Ramos (cell line): ENCODE measurements at regions not wholly inside any gene's neighbourhood (a gene's known extent, or its start where the extent isn't known, plus 50 kb on each side); places are given as distances from the start of the nearest gene placed in this dataset.
"Not testable (repeated sequence)": the region's sequence is repeated elsewhere in the genome, so short reads cannot be mapped to it uniquely, and the experiment has no call there.

ENCODE experiments used
- in situ Hi-C: fragments of 300-500 bp; cut with MboI; formaldehyde crosslinking; loops from one replicate; pipeline ENCODE4 v1.14.3; 2022; ENCODE audit warnings: low sequenced_read_pairs; ENCODE audit not compliant: unreplicated experiment

GRCh38 chr3:168806871-168807270 lies 711.1 kb upstream of the GOLIM4 start:
- in situ Hi-C loops: no loop called here

GRCh38 chr3:168803536-168803935 lies 707.8 kb upstream of the GOLIM4 start:
- in situ Hi-C loops: no loop called here

- in situ Hi-C loops: no loop called here
These were observed 707.0 kb upstream of the GOLIM4 start for GRCh38 chr3:168802766-168803165.

- in situ Hi-C loops: no loop called here
These were observed 706.1 kb upstream of the GOLIM4 start for GRCh38 chr3:168801794-168802193.

- in situ Hi-C loops: no loop called here
These were observed 700.6 kb upstream of the GOLIM4 start for GRCh38 chr3:168796339-168796738.

GRCh38 chr3:168794427-168794826 lies 698.7 kb upstream of the GOLIM4 start:
- in situ Hi-C loops: no loop called here

- in situ Hi-C loops: no loop called here
These were observed 686.5 kb upstream of the GOLIM4 start for GRCh38 chr3:168782193-168782592.

GRCh38 chr3:168779970-168780645 lies 684.4 kb upstream of the GOLIM4 start:
- in situ Hi-C loops: not testable (repeated sequence)

GRCh38 chr3:168753724-168754123 lies 658.0 kb upstream of the GOLIM4 start:
- in situ Hi-C loops: no loop called here

GRCh38 chr3:168752339-168752738 lies 656.6 kb upstream of the GOLIM4 start:
- in situ Hi-C loops: no loop called here

- in situ Hi-C loops: no loop called here
These were observed 652.0 kb upstream of the GOLIM4 start for GRCh38 chr3:168747697-168748096.

- in situ Hi-C loops: no loop called here
These were observed 643.0 kb upstream of the GOLIM4 start for GRCh38 chr3:168738527-168739325.

- in situ Hi-C loops: no loop called here
These were observed 640.5 kb upstream of the GOLIM4 start for GRCh38 chr3:168736202-168736601.

GRCh38 chr3:168730073-168730472 lies 634.3 kb upstream of the GOLIM4 start:
- in situ Hi-C loops: no loop called here

- in situ Hi-C loops: no loop called here
These were observed 626.4 kb upstream of the GOLIM4 start for GRCh38 chr3:168722091-168722490.

GRCh38 chr3:168714609-168715240 lies 619.0 kb upstream of the GOLIM4 start:
- in situ Hi-C loops: no loop called here

- in situ Hi-C loops: no loop called here
These were observed 613.3 kb upstream of the GOLIM4 start for GRCh38 chr3:168709073-168709472.

GRCh38 chr3:168707900-168708299 lies 612.2 kb upstream of the GOLIM4 start:
- in situ Hi-C loops: no loop called here

- in situ Hi-C loops: no loop called here
These were observed 609.7 kb upstream of the GOLIM4 start for GRCh38 chr3:168705412-168705811.

GRCh38 chr3:168696051-168696450 lies 600.3 kb upstream of the GOLIM4 start:
- in situ Hi-C loops: no loop called here

GRCh38 chr3:168693870-168694269 lies 598.1 kb upstream of the GOLIM4 start:
- in situ Hi-C loops: no loop called here
